Liver (tissue), 8 donors: ENCODE measurements at regions not wholly inside any gene's neighbourhood (a gene's known extent, or its start where the extent isn't known, plus 50 kb on each side); places are given as distances from the start of the nearest gene placed in this dataset.

Experiments used
- DNase-seq: peaks from one replicate; pipeline ENCODE4 v3.0.0-alpha.2; 2017; ENCODE audit warnings: low spot score
- H3K27ac ChIP-seq, 2 donors: one replicate each; pipeline ENCODE4 v1.7.0; 2013; ENCODE audit warnings: inconsistent platforms in 2 of 2, low read length in 2 of 2, control low read depth in 1 of 2, low read depth in 1 of 2, mild to moderate bottlenecking in 1 of 2
- H3K27me3 ChIP-seq, 4 donors: one replicate each; pipeline versions ENCODE4 v1.6.1 to v1.7.0; 2013; ENCODE audit warnings: low read length in 3 of 4, inconsistent platforms in 1 of 4, mild to moderate bottlenecking in 1 of 4, moderate library complexity in 1 of 4; ENCODE audit not compliant: control insufficient read depth in 4 of 4, insufficient read depth in 4 of 4
- H3K36me3 ChIP-seq, 4 donors: one replicate each; pipeline versions ENCODE4 v1.6.1 to v1.7.0; 2013; ENCODE audit warnings: low read length in 3 of 4, mild to moderate bottlenecking in 3 of 4, low read depth in 1 of 4, moderate library complexity in 1 of 4; ENCODE audit not compliant: control insufficient read depth in 4 of 4, insufficient read depth in 3 of 4
- H3K4me1 ChIP-seq, 4 donors: one replicate each; pipeline versions ENCODE4 v1.6.1 to v1.7.0; 2013; ENCODE audit warnings: low read length in 3 of 4, mild to moderate bottlenecking in 3 of 4, moderate library complexity in 1 of 4; ENCODE audit not compliant: control insufficient read depth in 4 of 4, insufficient read depth in 4 of 4
- H3K4me3 ChIP-seq, 3 donors: one replicate each; pipeline versions ENCODE4 v1.6.1 to v1.7.0; 2013; ENCODE audit warnings: low read length in 3 of 3, control low read depth in 1 of 3, low read depth in 1 of 3, mild to moderate bottlenecking in 1 of 3
- H3K9ac ChIP-seq, 2 donors: one replicate each; pipeline ENCODE4 v1.7.0; 2013; ENCODE audit warnings: low read length in 2 of 2, mild to moderate bottlenecking in 2 of 2, moderate library complexity in 2 of 2, control low read depth in 1 of 2, low read depth in 1 of 2
- H3K9me3 ChIP-seq, 4 donors: one replicate each; pipeline versions ENCODE4 v1.6.1 to v1.7.0; 2013; ENCODE audit warnings: low read length in 3 of 4; ENCODE audit not compliant: control insufficient read depth in 4 of 4
- ATF3 ChIP-seq: IDR thresholded peaks from 2 replicates; pipeline ENCODE4 v1.6.1; 2016; ENCODE audit warnings: antibody characterized with exemption
- CTCF ChIP-seq: fragments of 150-350 bp; IDR thresholded peaks from 2 replicates; pipeline ENCODE4 v1.5.1; 2017; ENCODE audit warnings: improper control_type of control experiment, low read depth, low read length; ENCODE audit not compliant: missing input control
- EGR1 ChIP-seq, 2 donors: IDR thresholded peaks; 2 replicates each; pipeline ENCODE4 v1.6.1; 2016 to 2018; ENCODE audit warnings: antibody characterized with exemption in 2 of 2, low read depth in 2 of 2
- FOXA1 ChIP-seq: IDR thresholded peaks from 2 replicates; pipeline ENCODE4 v1.6.1; 2016; ENCODE audit warnings: antibody characterized with exemption
- FOXA2 ChIP-seq: IDR thresholded peaks from 2 replicates; pipeline ENCODE4 v1.6.1; 2016; ENCODE audit warnings: antibody characterized with exemption
- GABPA ChIP-seq, 2 donors: IDR thresholded peaks in 1 of 2; conservative IDR thresholded peaks in 1 of 2; 2 replicates each; pipeline ENCODE4 v1.6.1; 2016; ENCODE audit warnings: antibody characterized with exemption in 2 of 2, mild to moderate bottlenecking in 1 of 2, moderate library complexity in 1 of 2
- HNF4A ChIP-seq, 2 donors: conservative IDR thresholded peaks; 2 replicates each; pipeline ENCODE4 v1.6.1; 2016; ENCODE audit warnings: antibody characterized with exemption in 2 of 2, mild to moderate bottlenecking in 2 of 2
- HNF4G ChIP-seq: IDR thresholded peaks from 2 replicates; pipeline ENCODE4 v1.6.1; 2016; ENCODE audit warnings: antibody characterized with exemption
- JUND ChIP-seq, 2 donors: IDR thresholded peaks; 2 replicates each; pipeline ENCODE4 v1.6.1; 2016; ENCODE audit warnings: antibody characterized with exemption in 2 of 2
- MAX ChIP-seq: IDR thresholded peaks from 2 replicates; pipeline ENCODE4 v1.6.1; 2016; ENCODE audit warnings: antibody characterized with exemption
- NR2F2 ChIP-seq: IDR thresholded peaks from 2 replicates; pipeline ENCODE4 v1.6.1; 2016; ENCODE audit warnings: antibody characterized with exemption
- RAD21 ChIP-seq, 2 donors: IDR thresholded peaks; 2 replicates each; pipeline ENCODE4 v1.6.1; 2016; ENCODE audit warnings: antibody characterized with exemption in 2 of 2, mild to moderate bottlenecking in 2 of 2
- REST ChIP-seq: IDR thresholded peaks from 2 replicates; pipeline ENCODE4 v1.6.1; 2016; ENCODE audit warnings: antibody characterized with exemption, mild to moderate bottlenecking
- RXRA ChIP-seq, 2 donors: IDR thresholded peaks; 2 replicates each; pipeline ENCODE4 v1.6.1; 2017 to 2018; ENCODE audit warnings: antibody characterized with exemption in 2 of 2, mild to moderate bottlenecking in 1 of 2
- SP1 ChIP-seq: IDR thresholded peaks from 2 replicates; pipeline ENCODE4 v1.6.1; 2018; ENCODE audit warnings: antibody characterized with exemption, mild to moderate bottlenecking
- TAF1 ChIP-seq: conservative IDR thresholded peaks from 2 replicates; pipeline ENCODE4 v1.6.1; 2016; ENCODE audit warnings: antibody characterized with exemption, mild to moderate bottlenecking
- YY1 ChIP-seq: IDR thresholded peaks from 2 replicates; pipeline ENCODE4 v1.6.1; 2016; ENCODE audit warnings: antibody characterized with exemption, mild to moderate bottlenecking
- ZBTB33 ChIP-seq: IDR thresholded peaks from 2 replicates; pipeline ENCODE4 v1.6.1; 2016; ENCODE audit warnings: antibody characterized with exemption
- WGBS: extraction: QIAGEN DNeasy Blood & Tissue Kit; methylation state at CpG from one replicate; pipeline ENCODE4 v1.1.7; 2013; 5-methylcytosine and 5-hydroxymethylcytosine counted together
- donor health status: healthy.
- donor health status: healthy.
- donor health status: healthy.
- donor health status: healthy.
- donor health status: healthy.

- Histone ChIP-seq H3K27ac (no peak overlapping the region), H3K9me3 (peaks cover 8 to 21% (median 12%) of the 10 kb centered on the region in 4 donors), H3K4me3 (no peak overlapping the region), H3K36me3 (no peaks in the 10 kb centered on the region), H3K9ac (no peak overlapping the region), H3K4me1 (no peaks in the 10 kb centered on the region), H3K27me3 (no peaks in the 10 kb centered on the region)
- DNase-seq = no peak
- TF ChIP-seq RAD21 (IDR thresholded peaks at IDR 0.05) = no peak
- no peak for TF ChIP-seq TAF1
- no peak for TF ChIP-seq MAX
- no peak for TF ChIP-seq FOXA2
- TF ChIP-seq HNF4A (conservative IDR thresholded peaks at IDR 0.05) = no peak
- TF ChIP-seq NR2F2 = no peak
- no peak for TF ChIP-seq EGR1 (IDR thresholded peaks at IDR 0.05; ENCODE audit: low read depth in 2 of 2)
- TF ChIP-seq JUND (IDR thresholded peaks at IDR 0.05) = no peak
- TF ChIP-seq ZBTB33 = no peak
- TF ChIP-seq GABPA (IDR thresholded peaks at IDR 0.05 in 1 of 2, conservative IDR thresholded peaks at IDR 0.05 in 1 of 2) = no peak
- TF ChIP-seq HNF4G = no peak
- no peak for TF ChIP-seq REST
- no peak for TF ChIP-seq SP1
- no peak for TF ChIP-seq FOXA1
- TF ChIP-seq RXRA (IDR thresholded peaks at IDR 0.05) = no peak
- TF ChIP-seq ATF3 = no peak
- WGBS = 94% methylated on average over 11 of the region's 11 CpGs
Observed at GRCh38 chr2:184523732-184524131, 74.6 kb upstream of the ZNF804A start.

GRCh38 chr2:184524551-184525382 lies 73.6 kb upstream of the ZNF804A start:
- no peaks in the 10 kb centered on the region for H3K4me1 ChIP-seq
- H3K9ac ChIP-seq = no peak overlapping the region
- no peaks in the 10 kb centered on the region for H3K36me3 ChIP-seq
- peaks cover 8 to 29% (median 17%) of the 10 kb centered on the region in 4 donors for H3K9me3 ChIP-seq
- no peak for TF ChIP-seq EGR1 (IDR thresholded peaks at IDR 0.05; ENCODE audit: low read depth in 2 of 2)
- no peak for TF ChIP-seq SP1
- TF ChIP-seq ZBTB33 = no peak
- TF ChIP-seq YY1 = no peak
- no peak for TF ChIP-seq NR2F2
- no peak for TF ChIP-seq CTCF
- TF ChIP-seq JUND (IDR thresholded peaks at IDR 0.05) = no peak
- TF ChIP-seq FOXA1 = no peak
- no peak for TF ChIP-seq HNF4G
- TF ChIP-seq RXRA (IDR thresholded peaks at IDR 0.05) = no peak
- TF ChIP-seq FOXA2 = no peak
- TF ChIP-seq HNF4A (conservative IDR thresholded peaks at IDR 0.05) = no peak
- no peak for TF ChIP-seq ATF3
- no peak for TF ChIP-seq TAF1
- no peak overlapping the region for H3K27ac ChIP-seq
- no peak overlapping the region for H3K4me3 ChIP-seq
- no peaks in the 10 kb centered on the region for H3K27me3 ChIP-seq
- WGBS = 88% methylated on average over 16 of the region's 16 CpGs
- DNase-seq = no peak
